Activated naive CD4-positive, alpha-beta T cell treated with anti-CD3 and anti-CD28 coated beads, Interleukin-2, amount 50 U/mL, for 24 hours (primary cell): ENCODE measurements at regions not wholly inside any gene's neighbourhood (a gene's known extent, or its start where the extent isn't known, plus 50 kb on each side); places are given as distances from the start of the nearest gene placed in this dataset.

ENCODE experiments used
- H3K27ac Mint-ChIP-seq: one replicate; pipeline ENCODE4 v1.8.0; 2021; ENCODE audit warnings: mild to moderate bottlenecking, mixed read lengths
- H3K27me3 Mint-ChIP-seq: one replicate; pipeline ENCODE4 v1.8.0; 2021; ENCODE audit warnings: mixed read lengths
- H3K36me3 Mint-ChIP-seq: one replicate; pipeline ENCODE4 v1.8.0; 2021; ENCODE audit warnings: mixed read lengths
- H3K4me1 Mint-ChIP-seq: one replicate; pipeline ENCODE4 v1.8.0; 2021; ENCODE audit warnings: mixed read lengths
- H3K4me3 Mint-ChIP-seq: one replicate; pipeline ENCODE4 v1.8.0; 2021; ENCODE audit warnings: mild to moderate bottlenecking, mixed read lengths
- H3K9me3 Mint-ChIP-seq: one replicate; pipeline ENCODE4 v1.8.0; 2021; ENCODE audit warnings: mixed read lengths

- Mint-ChIP-seq H3K4me1 (no peaks in the 10 kb centered on the region), H3K27ac (no peak overlapping the region), H3K27me3 (no peaks in the 10 kb centered on the region), H3K36me3 (no peaks in the 10 kb centered on the region), H3K4me3 (no peak overlapping the region), H3K9me3 (no peaks in the 10 kb centered on the region)
Measured at GRCh38 chr2:239465017-239466001, 64.5 kb upstream of the HDAC4 start.

- Mint-ChIP-seq H3K4me1 (no peaks in the 10 kb centered on the region), H3K27ac (no peak overlapping the region), H3K4me3 (no peak overlapping the region), H3K36me3 (no peaks in the 10 kb centered on the region), H3K9me3 (peaks cover 4% of the 10 kb centered on the region), H3K27me3 (no peaks in the 10 kb centered on the region)
Measured at GRCh38 chr2:239464166-239465016, 63.6 kb upstream of the HDAC4 start.

- no peaks in the 10 kb centered on the region for H3K4me1 Mint-ChIP-seq
- no peaks in the 10 kb centered on the region for H3K27me3 Mint-ChIP-seq
- peaks cover 4% of the 10 kb centered on the region for H3K9me3 Mint-ChIP-seq
- no peaks in the 10 kb centered on the region for H3K36me3 Mint-ChIP-seq
- H3K4me3 Mint-ChIP-seq: no peak overlapping the region
- H3K27ac Mint-ChIP-seq: no peak overlapping the region
Measured at GRCh38 chr2:239463541-239464165, 62.8 kb upstream of the HDAC4 start.

- Mint-ChIP-seq H3K27ac (no peak overlapping the region), H3K4me1 (no peaks in the 10 kb centered on the region), H3K27me3 (no peaks in the 10 kb centered on the region), H3K4me3 (no peak overlapping the region), H3K9me3 (peaks cover 4% of the 10 kb centered on the region), H3K36me3 (no peaks in the 10 kb centered on the region)
Measured at GRCh38 chr2:239462671-239463506, 62.1 kb upstream of the HDAC4 start.

GRCh38 chr2:239462191-239462515, 61.3 kb upstream of the HDAC4 start:
- H3K27me3 Mint-ChIP-seq: no peaks in the 10 kb centered on the region
- no peaks in the 10 kb centered on the region for H3K4me1 Mint-ChIP-seq
- no peaks in the 10 kb centered on the region for H3K36me3 Mint-ChIP-seq
- H3K27ac Mint-ChIP-seq: no peak overlapping the region
- H3K4me3 Mint-ChIP-seq: no peak overlapping the region
- peaks cover 4% of the 10 kb centered on the region for H3K9me3 Mint-ChIP-seq

GRCh38 chr2:239461291-239462190, 60.7 kb upstream of the HDAC4 start:
- H3K9me3 Mint-ChIP-seq: peaks cover 4% of the 10 kb centered on the region

GRCh38 chr2:239460780-239461179, 60.0 kb upstream of the HDAC4 start:
- Mint-ChIP-seq H3K27ac (no peak overlapping the region), H3K36me3 (no peaks in the 10 kb centered on the region), H3K4me1 (no peaks in the 10 kb centered on the region), H3K27me3 (peaks cover 3% of the 10 kb centered on the region), H3K4me3 (no peak overlapping the region), H3K9me3 (peaks cover 4% of the 10 kb centered on the region)

More at GRCh38 chr2:239461291-239462190, 60.7 kb upstream of the HDAC4 start:
- no peak overlapping the region for H3K4me3 Mint-ChIP-seq
- H3K4me1 Mint-ChIP-seq: no peaks in the 10 kb centered on the region
- H3K36me3 Mint-ChIP-seq: no peaks in the 10 kb centered on the region
- H3K27ac Mint-ChIP-seq: no peak overlapping the region
- H3K27me3 Mint-ChIP-seq: no peaks in the 10 kb centered on the region

- H3K4me3 Mint-ChIP-seq: no peak overlapping the region
- H3K9me3 Mint-ChIP-seq: peaks cover 4% of the 10 kb centered on the region
- H3K27me3 Mint-ChIP-seq: peaks cover 3% of the 10 kb centered on the region
- H3K36me3 Mint-ChIP-seq: no peaks in the 10 kb centered on the region
- H3K27ac Mint-ChIP-seq: no peak overlapping the region
- H3K4me1 Mint-ChIP-seq: no peaks in the 10 kb centered on the region
Measured at GRCh38 chr2:239459606-239460005, 58.8 kb upstream of the HDAC4 start.

GRCh38 chr2:239459056-239459455, 58.2 kb upstream of the HDAC4 start:
- Mint-ChIP-seq H3K4me3 (no peak overlapping the region), H3K9me3 (peaks cover 8% of the 10 kb centered on the region), H3K36me3 (no peaks in the 10 kb centered on the region)

GRCh38 chr2:239457586-239458445, 57.0 kb upstream of the HDAC4 start:
- H3K9me3 Mint-ChIP-seq: peaks cover 16% of the 10 kb centered on the region
- peaks cover 1% of the 10 kb centered on the region for H3K36me3 Mint-ChIP-seq
- H3K4me3 Mint-ChIP-seq: no peak overlapping the region
- no peaks in the 10 kb centered on the region for H3K4me1 Mint-ChIP-seq
- peaks cover 8% of the 10 kb centered on the region for H3K27me3 Mint-ChIP-seq
- no peak overlapping the region for H3K27ac Mint-ChIP-seq

More at GRCh38 chr2:239459056-239459455, 58.2 kb upstream of the HDAC4 start:
- Mint-ChIP-seq H3K27ac (no peak overlapping the region), H3K27me3 (peaks cover 3% of the 10 kb centered on the region), H3K4me1 (no peaks in the 10 kb centered on the region)

GRCh38 chr2:239456940-239457339, 56.1 kb upstream of the HDAC4 start:
- H3K27me3 Mint-ChIP-seq: peaks cover 9% of the 10 kb centered on the region
- H3K4me1 Mint-ChIP-seq: no peaks in the 10 kb centered on the region
- H3K27ac Mint-ChIP-seq: no peak overlapping the region
- H3K36me3 Mint-ChIP-seq: peaks cover 1% of the 10 kb centered on the region
- peaks cover 16% of the 10 kb centered on the region for H3K9me3 Mint-ChIP-seq
- no peak overlapping the region for H3K4me3 Mint-ChIP-seq

GRCh38 chr2:239455436-239456203, 54.8 kb upstream of the HDAC4 start:
- no peaks in the 10 kb centered on the region for H3K4me1 Mint-ChIP-seq
- no peak overlapping the region for H3K4me3 Mint-ChIP-seq
- H3K27me3 Mint-ChIP-seq: peaks cover 10% of the 10 kb centered on the region
- H3K27ac Mint-ChIP-seq: no peak overlapping the region
- peaks cover 23% of the 10 kb centered on the region for H3K9me3 Mint-ChIP-seq
- peaks cover 1% of the 10 kb centered on the region for H3K36me3 Mint-ChIP-seq

GRCh38 chr2:239454507-239454906, 53.7 kb upstream of the HDAC4 start:
- Mint-ChIP-seq H3K27ac (no peak overlapping the region), H3K36me3 (peaks cover 1% of the 10 kb centered on the region), H3K9me3 (peaks cover 19% of the 10 kb centered on the region), H3K27me3 (peaks cover 10% of the 10 kb centered on the region), H3K4me3 (no peak overlapping the region), H3K4me1 (no peaks in the 10 kb centered on the region)
